ENCODE measurements at regions not wholly inside any gene's neighbourhood (a gene's known extent, or its start where the extent isn't known, plus 50 kb on each side); places are given as distances from the start of the nearest gene placed in this dataset.
"Not testable (repeated sequence)": the region's sequence is repeated elsewhere in the genome, so short reads cannot be mapped to it uniquely, and the experiment has no call there.

DNA sequence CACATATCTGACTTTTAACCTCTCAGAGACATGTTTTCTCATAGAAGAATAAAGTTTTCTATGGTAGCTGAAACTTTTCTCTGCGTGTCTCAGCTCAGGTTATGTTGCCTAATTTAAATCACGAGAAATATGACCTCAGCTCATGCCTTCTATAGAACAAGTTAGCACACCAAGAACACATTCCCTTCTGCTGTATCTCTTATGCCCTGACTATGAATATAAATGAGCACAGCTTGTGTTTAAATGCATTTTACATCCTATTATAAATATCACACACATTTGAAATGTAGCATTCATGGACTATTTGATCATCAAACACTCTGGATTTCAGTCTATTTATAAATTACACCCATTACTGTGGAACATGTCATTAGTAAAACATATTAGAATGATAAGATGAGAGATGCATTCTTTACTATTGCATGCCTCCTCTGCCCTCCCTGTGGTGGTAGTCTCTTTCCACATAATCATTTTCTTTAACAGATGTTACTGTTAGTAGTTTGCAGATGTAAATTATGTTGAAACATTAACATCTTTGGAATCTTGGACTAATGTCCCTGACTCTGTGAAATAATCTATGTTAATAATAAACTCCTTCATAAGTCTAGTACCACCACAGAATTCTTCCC lies 2044.9 kb upstream of the PCDH20 start:
- Histone ChIP-seq H3K4me3 (no peak overlapping the region), H3K36me3 (ENCODE audit: insufficient read depth, low read length) (no peaks in the 10 kb centered on the region), H3K9me3 (ENCODE audit: low read depth, low read length) (no peaks in the 10 kb centered on the region), H3K9ac (ENCODE audit: insufficient read length) (no peak overlapping the region), H3K27ac (no peak overlapping the region)
- no peak for DNase-seq (ENCODE audit: low read depth, low spot score)
- TF ChIP-seq EZH2 (IDR thresholded peaks at IDR 0.05) (no peak), POLR2AphosphoS5 (IDR thresholded peaks at IDR 0.05; ENCODE audit: borderline replicate concordance, low read depth, low read length) (no peak), FOXP2 (optimal IDR thresholded peaks at IDR 0.05; ENCODE audit: control extremely low read depth, extremely low read length, insufficient read depth) (no peak)

DNA sequence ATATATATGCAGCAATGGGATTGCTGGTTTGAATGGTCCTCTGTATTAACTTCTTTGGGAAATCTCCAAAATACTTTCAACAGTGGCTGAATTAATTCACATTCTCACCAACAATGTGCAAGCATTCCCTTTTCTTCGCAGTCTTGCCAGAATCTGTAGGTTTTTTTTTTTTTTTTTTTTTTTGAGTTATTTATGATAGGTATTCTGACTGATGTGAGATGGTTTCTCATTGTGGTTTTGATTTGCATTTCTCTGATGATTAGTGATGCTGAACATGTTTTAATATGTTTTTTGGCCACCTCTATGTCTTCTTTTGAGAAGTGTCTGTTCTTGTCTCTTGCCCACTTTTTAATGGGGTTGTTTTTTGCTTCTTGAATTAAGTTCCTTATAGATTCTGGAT lies 2041.5 kb upstream of the PCDH20 start:
- Histone ChIP-seq H3K4me3 (no peak overlapping the region), H3K36me3 (ENCODE audit: insufficient read depth, low read length) (no peaks in the 10 kb centered on the region), H3K27ac (no peak overlapping the region), H3K9me3 (ENCODE audit: low read depth, low read length) (no peaks in the 10 kb centered on the region; the same call in 1 of the 2 replicates), H3K9ac (ENCODE audit: insufficient read length) (no peak overlapping the region)
- no peak for DNase-seq (ENCODE audit: low read depth, low spot score)
- TF ChIP-seq EZH2 (IDR thresholded peaks at IDR 0.05), result no peak
- TF ChIP-seq POLR2AphosphoS5 (IDR thresholded peaks at IDR 0.05; ENCODE audit: borderline replicate concordance, low read depth, low read length), result no peak
- no peak for TF ChIP-seq FOXP2 (optimal IDR thresholded peaks at IDR 0.05; ENCODE audit: control extremely low read depth, extremely low read length, insufficient read depth)

DNA sequence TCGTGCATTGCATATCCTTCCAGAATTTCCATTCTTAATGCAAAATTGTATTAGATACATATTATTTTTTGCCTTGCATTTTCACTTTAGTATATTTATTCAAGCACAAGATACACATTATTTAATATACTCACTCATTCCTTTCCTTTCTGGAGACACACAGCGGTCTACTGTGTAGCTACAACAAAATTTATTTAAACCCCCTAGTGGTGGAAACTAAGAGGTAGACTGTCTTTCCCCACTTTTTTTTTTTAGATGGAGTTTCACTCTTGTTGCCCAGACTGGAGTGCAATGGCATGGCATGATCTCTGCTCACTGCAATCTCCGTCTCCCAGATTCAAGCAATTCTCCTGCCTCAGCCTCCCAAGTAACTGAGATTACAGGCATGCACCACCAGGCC lies 2040.3 kb upstream of the PCDH20 start:
- no peak for TF ChIP-seq FOXP2 (optimal IDR thresholded peaks at IDR 0.05; ENCODE audit: control extremely low read depth, extremely low read length, insufficient read depth)
- TF ChIP-seq POLR2AphosphoS5 (IDR thresholded peaks at IDR 0.05; ENCODE audit: borderline replicate concordance, low read depth, low read length), result no peak
- no peak for DNase-seq (ENCODE audit: low read depth, low spot score)
- no peaks in the 10 kb centered on the region; the same call in 1 of the 2 replicates for H3K9me3 ChIP-seq (ENCODE audit: low read depth, low read length)
- H3K9ac ChIP-seq (ENCODE audit: insufficient read length), result no peak overlapping the region
- no peak overlapping the region for H3K27ac ChIP-seq
- H3K36me3 ChIP-seq (ENCODE audit: insufficient read depth, low read length), result no peaks in the 10 kb centered on the region
- no peak overlapping the region for H3K4me3 ChIP-seq

DNA sequence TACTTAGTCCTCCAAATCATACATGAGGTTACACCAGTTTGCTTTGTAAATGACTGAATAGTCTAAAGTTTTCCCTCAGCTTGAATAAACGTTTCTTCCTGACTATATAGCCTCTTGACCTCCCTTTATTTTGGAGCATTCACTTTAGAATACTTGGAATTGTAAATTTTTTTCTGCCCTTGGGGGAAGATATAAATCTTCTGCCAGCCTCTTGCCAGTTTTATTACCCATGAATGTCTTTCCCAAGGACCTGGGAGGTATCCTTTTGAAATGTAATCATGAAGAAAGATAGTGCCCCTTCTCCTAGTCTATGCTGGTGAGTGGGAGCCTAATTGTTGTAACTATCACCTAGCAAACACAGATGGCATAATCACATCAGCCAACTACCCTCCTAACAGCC lies 2033.9 kb upstream of the PCDH20 start:
- DNase-seq (ENCODE audit: low read depth, low spot score), result peak; percentile 12
- Histone ChIP-seq H3K9ac (ENCODE audit: insufficient read length) (no peak overlapping the region), H3K27ac (no peak overlapping the region), H3K9me3 (ENCODE audit: low read depth, low read length) (no peaks in the 10 kb centered on the region; the same call in 1 of the 2 replicates), H3K4me3 (no peak overlapping the region), H3K36me3 (ENCODE audit: insufficient read depth, low read length) (no peaks in the 10 kb centered on the region)
- TF ChIP-seq FOXP2 (optimal IDR thresholded peaks at IDR 0.05; ENCODE audit: control extremely low read depth, extremely low read length, insufficient read depth) (no peak), POLR2AphosphoS5 (IDR thresholded peaks at IDR 0.05; ENCODE audit: borderline replicate concordance, low read depth, low read length) (no peak), EZH2 (IDR thresholded peaks at IDR 0.05) (no peak)

DNA sequence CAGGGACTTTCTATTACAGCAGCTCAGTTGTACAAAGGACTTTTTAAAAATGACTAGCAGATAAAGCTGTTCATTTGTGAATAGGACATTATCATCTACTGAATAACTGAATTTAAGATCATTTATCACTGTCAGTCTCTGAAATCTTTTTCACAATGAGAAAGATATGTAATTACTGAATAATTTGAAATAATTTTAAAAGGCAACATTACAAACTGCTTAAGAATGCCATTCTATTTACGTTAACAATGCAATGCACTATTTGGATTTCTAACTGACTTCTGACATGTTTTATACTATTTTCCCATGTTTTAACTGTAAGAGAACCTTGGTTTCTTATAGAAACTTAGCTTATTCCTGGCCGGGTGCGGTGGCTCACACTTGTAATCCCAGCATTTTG lies 2033.0 kb upstream of the PCDH20 start:
- Histone ChIP-seq H3K36me3 (ENCODE audit: insufficient read depth, low read length) (no peaks in the 10 kb centered on the region), H3K4me3 (no peak overlapping the region), H3K9me3 (ENCODE audit: low read depth, low read length) (no peaks in the 10 kb centered on the region), H3K27ac (no peak overlapping the region), H3K9ac (ENCODE audit: insufficient read length) (no peak overlapping the region)
- DNase-seq (ENCODE audit: low read depth, low spot score), result no peak
- TF ChIP-seq POLR2AphosphoS5 (IDR thresholded peaks at IDR 0.05; ENCODE audit: borderline replicate concordance, low read depth, low read length) (no peak), EZH2 (IDR thresholded peaks at IDR 0.05) (no peak), FOXP2 (optimal IDR thresholded peaks at IDR 0.05; ENCODE audit: control extremely low read depth, extremely low read length, insufficient read depth) (no peak)

DNA sequence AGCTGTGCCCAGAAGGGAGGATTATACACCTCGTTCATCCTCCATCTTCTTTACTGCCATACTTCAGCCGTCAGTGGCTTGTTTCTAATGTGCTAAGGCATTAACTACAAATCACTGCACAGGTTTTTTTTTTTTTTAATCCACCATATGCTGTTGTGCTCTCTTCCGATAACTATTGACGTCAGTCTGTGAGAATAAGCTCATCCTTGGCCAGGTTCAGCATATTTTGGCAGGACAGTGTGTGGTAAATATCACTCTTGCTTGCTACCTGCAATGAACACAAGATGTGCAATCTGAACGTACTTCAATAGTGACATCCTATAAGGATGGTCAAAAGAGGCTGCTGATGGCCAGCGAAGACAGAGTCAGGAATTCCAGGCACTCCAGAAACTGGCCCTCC lies 2030.7 kb upstream of the PCDH20 start:
- TF ChIP-seq FOXP2 (optimal IDR thresholded peaks at IDR 0.05; ENCODE audit: control extremely low read depth, extremely low read length, insufficient read depth) (no peak), POLR2AphosphoS5 (IDR thresholded peaks at IDR 0.05; ENCODE audit: borderline replicate concordance, low read depth, low read length) (no peak), EZH2 (IDR thresholded peaks at IDR 0.05) (no peak)

DNA sequence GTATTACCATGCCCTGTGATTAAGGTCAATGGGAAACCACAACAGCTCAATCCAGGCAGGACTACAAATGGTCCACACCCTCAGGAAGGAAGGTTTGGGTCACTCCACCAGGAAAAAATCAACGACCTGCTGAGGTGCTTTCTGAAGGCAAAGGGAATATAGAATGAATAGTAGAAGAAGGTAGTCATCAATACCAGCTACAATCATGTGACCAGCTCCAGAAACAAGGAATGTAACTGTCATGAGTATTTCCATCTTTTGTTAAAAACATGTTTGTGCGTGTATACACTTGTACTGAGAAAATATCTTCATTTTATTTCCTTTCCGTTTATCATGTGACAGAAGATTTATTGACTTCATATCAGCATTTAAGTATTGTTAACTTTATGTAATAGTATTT lies 2028.6 kb upstream of the PCDH20 start:
- not testable (repeated sequence) for H3K4me3 ChIP-seq; DNase-seq (ENCODE audit: low read depth, low spot score); H3K36me3 ChIP-seq (ENCODE audit: insufficient read depth, low read length); H3K9ac ChIP-seq (ENCODE audit: insufficient read length); H3K9me3 ChIP-seq (ENCODE audit: low read depth, low read length); H3K27ac ChIP-seq

More for the DNA sequence above, 2030.7 kb upstream of the PCDH20 start:
- Histone ChIP-seq H3K9me3 (ENCODE audit: low read depth, low read length) (no peaks in the 10 kb centered on the region), H3K9ac (ENCODE audit: insufficient read length) (no peak overlapping the region), H3K36me3 (ENCODE audit: insufficient read depth, low read length) (no peaks in the 10 kb centered on the region), H3K27ac (no peak overlapping the region), H3K4me3 (no peak overlapping the region)
- no peak for DNase-seq (ENCODE audit: low read depth, low spot score)

DNA sequence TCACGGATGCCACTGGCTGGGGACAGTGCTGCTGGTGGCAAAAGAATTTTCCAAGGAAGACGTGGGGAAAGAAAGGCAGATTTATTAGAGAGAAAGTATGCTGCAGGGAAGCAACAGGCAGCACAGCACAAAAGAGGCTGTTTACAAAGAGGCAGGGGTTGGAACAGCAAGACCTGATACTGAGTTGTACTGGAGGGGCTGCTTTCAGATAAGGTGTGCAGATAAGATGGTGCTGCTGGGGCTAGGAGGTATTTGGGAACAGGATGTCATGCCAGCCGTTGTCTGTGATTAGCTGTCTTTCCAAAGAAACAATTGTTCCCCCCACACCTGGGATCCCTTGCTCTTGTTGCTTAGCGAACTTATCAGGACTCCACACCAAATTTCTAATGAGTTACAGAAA lies 2023.3 kb upstream of the PCDH20 start:
- H3K9ac ChIP-seq (ENCODE audit: insufficient read length), result no peak overlapping the region
- no peak overlapping the region for H3K4me3 ChIP-seq
- no peak overlapping the region for H3K27ac ChIP-seq
- no peaks in the 10 kb centered on the region for H3K9me3 ChIP-seq (ENCODE audit: low read depth, low read length)
- no peak for DNase-seq (ENCODE audit: low read depth, low spot score)
- no peaks in the 10 kb centered on the region for H3K36me3 ChIP-seq (ENCODE audit: insufficient read depth, low read length)
- no peak for TF ChIP-seq FOXP2 (optimal IDR thresholded peaks at IDR 0.05; ENCODE audit: control extremely low read depth, extremely low read length, insufficient read depth)
- TF ChIP-seq EZH2 (IDR thresholded peaks at IDR 0.05), result no peak
- no peak for TF ChIP-seq POLR2AphosphoS5 (IDR thresholded peaks at IDR 0.05; ENCODE audit: borderline replicate concordance, low read depth, low read length)

DNA sequence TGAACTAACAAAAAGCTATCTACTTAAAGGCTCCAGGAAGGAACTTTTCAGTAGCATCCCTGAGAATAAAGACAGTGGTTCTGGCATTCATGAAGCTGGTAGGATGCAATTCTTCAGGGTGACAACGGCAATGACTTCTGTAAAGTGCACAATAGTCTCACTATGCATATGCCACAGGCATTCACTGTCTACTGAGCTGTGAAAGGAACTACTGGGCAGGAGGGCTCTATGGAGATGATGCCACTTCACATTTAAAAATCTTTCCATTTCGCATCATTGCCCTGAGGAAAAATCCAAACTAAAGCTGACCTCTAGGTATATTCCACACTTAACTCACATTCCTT lies 2020.6 kb upstream of the PCDH20 start:
- no peak for TF ChIP-seq POLR2AphosphoS5 (IDR thresholded peaks at IDR 0.05; ENCODE audit: borderline replicate concordance, low read depth, low read length)
- TF ChIP-seq EZH2 (IDR thresholded peaks at IDR 0.05), result no peak
- TF ChIP-seq FOXP2 (optimal IDR thresholded peaks at IDR 0.05; ENCODE audit: control extremely low read depth, extremely low read length, insufficient read depth), result no peak
- no peak for DNase-seq (ENCODE audit: low read depth, low spot score)
- H3K36me3 ChIP-seq (ENCODE audit: insufficient read depth, low read length), result no peaks in the 10 kb centered on the region
- no peak overlapping the region for H3K4me3 ChIP-seq
- no peak overlapping the region for H3K9ac ChIP-seq (ENCODE audit: insufficient read length)
- H3K9me3 ChIP-seq (ENCODE audit: low read depth, low read length), result no peaks in the 10 kb centered on the region
- H3K27ac ChIP-seq, result no peak overlapping the region
